OCI-LY7 (cell line): ENCODE measurements at regions not wholly inside any gene's neighbourhood (a gene's known extent, or its start where the extent isn't known, plus 50 kb on each side); places are given as distances from the start of the nearest gene placed in this dataset.

Source experiments
- BruUV-seq: library from RNA; stranded (reverse); fragments of 400-500 nt; replicated peaks from 2 replicates; lab custom pipeline; 2021; lab: Mats Ljungman, UMichigan
- CTCF ChIA-PET: fragments of 300-600 bp; sonication (Branson Sonifier 250); formaldehyde crosslinking; loops from one replicate; lab custom pipeline; 2022; ENCODE audit warnings: antibody characterized with exemption; ENCODE audit not compliant: unreplicated experiment; lab: Charles Lee
- POLR2A ChIA-PET: fragments of 300-600 bp; sonication (Branson Sonifier 250); formaldehyde crosslinking; loops from one replicate; lab custom pipeline; 2022; ENCODE audit warnings: antibody characterized with exemption; lab: Charles Lee
- DNase-seq: peaks from one replicate; pipeline ENCODE4 v3.0.0-alpha.2; 2015; ENCODE audit warnings: low spot score
- H2AFZ ChIP-seq: fragments of 200-600 bp; sonication (generic), shearing (Covaris generic); 2 replicates; pipeline ENCODE4 v1.6.1; 2014; ENCODE audit warnings: mild to moderate bottlenecking, antibody characterized with exemption, low read length, moderate library complexity
- H3K27ac ChIP-seq: fragments of 200-600 bp; sonication (generic); 2 replicates; pipeline ENCODE4 v1.5.1; 2014; ENCODE audit warnings: mixed run types, low read depth, mild to moderate bottlenecking, moderate library complexity, low read length, inconsistent platforms; ENCODE audit not compliant: poor library complexity, severe bottlenecking
- H3K36me3 ChIP-seq: fragments of 200-600 bp; sonication (generic); 2 replicates; pipeline ENCODE4 v1.6.1; 2014; ENCODE audit warnings: mild to moderate bottlenecking, antibody characterized with exemption, low read length, moderate library complexity, mixed read lengths; ENCODE audit not compliant: insufficient read depth
- H3K4me1 ChIP-seq: fragments of 200-600 bp; sonication (generic); 2 replicates; pipeline ENCODE4 v1.5.1; 2014; ENCODE audit warnings: mild to moderate bottlenecking, low read length; ENCODE audit not compliant: insufficient read depth, poor library complexity, severe bottlenecking
- H3K4me2 ChIP-seq: fragments of 200-600 bp; sonication (generic); 2 replicates; pipeline ENCODE4 v1.6.1; 2014; ENCODE audit warnings: mild to moderate bottlenecking, low read length
- H3K4me3 ChIP-seq: fragments of 200-600 bp; sonication (generic); 2 replicates; pipeline ENCODE4 v1.5.1; 2014; ENCODE audit warnings: mild to moderate bottlenecking, low read depth, low read length; ENCODE audit not compliant: poor library complexity, severe bottlenecking
- H3K79me2 ChIP-seq: fragments of 200-600 bp; sonication (generic); 2 replicates; pipeline ENCODE4 v1.6.1; 2016; ENCODE audit warnings: low read depth, mild to moderate bottlenecking, low read length, moderate library complexity, mixed read lengths; ENCODE audit not compliant: insufficient read depth
- H3K9me2 ChIP-seq: fragments of 200-600 bp; sonication (generic); 2 replicates; pipeline ENCODE4 v1.6.1; 2016; ENCODE audit warnings: mild to moderate bottlenecking, low read length, mixed read lengths; ENCODE audit not compliant: insufficient read depth
- H3K9me3 ChIP-seq: fragments of 200-600 bp; sonication (generic); 2 replicates; pipeline ENCODE4 v1.6.1; 2014; ENCODE audit warnings: mild to moderate bottlenecking, mixed run types, low read length, mixed read lengths
- H4K20me1 ChIP-seq: fragments of 200-600 bp; sonication (generic); 2 replicates; pipeline ENCODE4 v1.6.1; 2014; ENCODE audit warnings: mild to moderate bottlenecking, antibody characterized with exemption, low read length, moderate library complexity, mixed read lengths; ENCODE audit not compliant: insufficient read depth
- CTCF ChIP-seq: fragments of 200-600 bp; sonication (generic); conservative IDR thresholded peaks from 2 replicates; pipeline ENCODE4 v1.5.1; 2014; ENCODE audit warnings: mild to moderate bottlenecking, antibody characterized with exemption, low read length, moderate library complexity, mixed read lengths
- EZH2phosphoT487 ChIP-seq: fragments of 200-600 bp; sonication (generic); IDR thresholded peaks from 2 replicates; pipeline ENCODE4 v1.6.1; 2018; ENCODE audit warnings: low read depth, borderline replicate concordance, mild to moderate bottlenecking, mixed run types, antibody characterized with exemption, low read length, moderate library complexity, mixed read lengths
- intact Hi-C: fragments of 100-400 bp; cut with micrococcal nuclease; formaldehyde crosslinking; loops from one replicate; pipeline ENCODE4 v1.10.0; 2022; ENCODE audit not compliant: unreplicated experiment

- Histone ChIP-seq H3K4me3 (no peak overlapping the region), H3K79me2 (no peaks in the 10 kb centered on the region), H3K9me2 (no peaks in the 10 kb centered on the region), H3K9me3 (0 out of 2 replicates have a peak, but pooled peaks cover 4% of the 10 kb centered on the region), H3K4me1 (no peaks in the 10 kb centered on the region), H3K36me3 (no peaks in the 10 kb centered on the region), H2AFZ (no peak overlapping the region), H3K27ac (no peak overlapping the region), H3K4me2 (no peak overlapping the region), H4K20me1 (no peaks in the 10 kb centered on the region)
- ChIA-PET CTCF (no interaction called here), POLR2A (no interaction called here)
- no peak for DNase-seq
- intact Hi-C loops, result no loop called here
- BruUV-seq, result no TSS peak
- TF ChIP-seq EZH2phosphoT487 (no peak), CTCF (no peak)
Measured at GRCh38 chr5:67530609-67531255, 334.1 kb upstream of the CD180 start.

GRCh38 chr5:67528953-67529352 is 332.4 kb upstream of the CD180 start:
- ChIA-PET CTCF (no interaction called here), POLR2A (interaction anchor here (0.6 to 0.7 kb wide), 2 partner anchors 31 to 623 kb away, joined by 3 to 4 read pairs; no protein-coding TSS in a partner anchor)
- Histone ChIP-seq H3K79me2 (no peaks in the 10 kb centered on the region), H2AFZ (no peak overlapping the region), H3K4me3 (no peak overlapping the region), H3K9me2 (no peaks in the 10 kb centered on the region), H3K9me3 (0 out of 2 replicates have a peak, but pooled peaks cover 4% of the 10 kb centered on the region), H3K27ac (no peak overlapping the region), H3K4me2 (no peak overlapping the region), H3K36me3 (no peaks in the 10 kb centered on the region), H3K4me1 (no peaks in the 10 kb centered on the region), H4K20me1 (no peaks in the 10 kb centered on the region)
- no peak for DNase-seq
- no TSS peak for BruUV-seq
- intact Hi-C loops, result no loop called here
- no peak for TF ChIP-seq EZH2phosphoT487
- TF ChIP-seq CTCF, result no peak

- Histone ChIP-seq H3K9me3 (0 out of 2 replicates have a peak, but pooled peaks cover 4% of the 10 kb centered on the region), H3K9me2 (no peaks in the 10 kb centered on the region), H3K79me2 (no peaks in the 10 kb centered on the region), H3K36me3 (no peaks in the 10 kb centered on the region), H3K4me3 (no peak overlapping the region), H3K4me2 (no peak overlapping the region), H4K20me1 (no peaks in the 10 kb centered on the region), H2AFZ (no peak overlapping the region), H3K4me1 (no peaks in the 10 kb centered on the region), H3K27ac (no peak overlapping the region)
- no peak for TF ChIP-seq EZH2phosphoT487
- TF ChIP-seq CTCF, result no peak
- ChIA-PET POLR2A (no interaction called here), CTCF (no interaction called here)
- no peak for DNase-seq
- intact Hi-C loops, result no loop called here
- no TSS peak for BruUV-seq
Measured at GRCh38 chr5:67526793-67527192, 330.2 kb upstream of the CD180 start.
